ENCODE measurements at regions not wholly inside any gene's neighbourhood (a gene's known extent, or its start where the extent isn't known, plus 50 kb on each side); places are given as distances from the start of the nearest gene placed in this dataset.
A peak's percentile ranks its signal among the peaks of the same experiment; 100 is the strongest.

DNA sequence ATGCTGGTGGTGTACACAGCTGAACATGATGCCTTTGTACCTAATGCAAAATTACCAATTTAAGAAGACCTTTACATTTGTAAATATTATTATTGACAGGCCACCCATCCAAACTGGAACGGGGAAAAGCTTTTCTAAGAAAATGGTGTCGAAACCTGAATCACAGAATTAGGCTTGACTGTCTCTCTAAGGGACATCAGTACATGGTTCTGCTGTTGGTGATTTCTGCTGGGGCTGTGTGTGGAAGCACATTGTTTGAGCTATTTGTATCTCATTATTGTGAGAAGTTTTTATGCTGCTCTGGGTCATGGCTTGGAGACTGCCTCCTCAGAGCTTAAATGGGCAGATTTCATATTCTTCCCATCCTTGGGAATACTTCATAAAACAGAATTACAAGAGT, 420.9 kb upstream of the POU3F3 start:
- DNase-seq, result no peak
- H3K4me3 ChIP-seq (ENCODE audit: control insufficient read depth in 1 of 7, extremely low read depth in 1 of 7, insufficient read depth in 4 of 7, low read depth in 2 of 7, low read length in 6 of 7), result no peak overlapping the region
- no peaks in the 10 kb centered on the region for H3K9me3 ChIP-seq (ENCODE audit: control extremely low read depth in 1 of 5, control insufficient read depth in 4 of 5, insufficient read depth in 2 of 5, low read depth in 1 of 5, low read length in 4 of 5)
- peaks cover 0 to 7% (median 4%) of the 10 kb centered on the region in 4 experiments for H3K4me1 ChIP-seq (ENCODE audit: control extremely low read depth in 1 of 4, control insufficient read depth in 4 of 4, insufficient read depth in 4 of 4, low read length in 3 of 4)
- ChIA-PET POLR2A (no interaction called here), CTCF (no interaction called here)
- H3K27me3 ChIP-seq (replicated peaks in 2 of 5; ENCODE audit: control insufficient read depth in 4 of 5, insufficient read depth in 5 of 5, low read length in 4 of 5), result peaks cover 0 to 12% (median 2%) of the 10 kb centered on the region in 5 experiments
- H3K27ac ChIP-seq (ENCODE audit: insufficient read depth in 1 of 2, low read depth in 1 of 2, low read length in 2 of 2, poor library complexity in 1 of 2, severe bottlenecking in 2 of 2), result no peak overlapping the region
- H3K36me3 ChIP-seq (ENCODE audit: control insufficient read depth in 4 of 4, insufficient read depth in 4 of 4, low read length in 3 of 4), result no peaks in the 10 kb centered on the region
- WGBS (ENCODE audit: insufficient coverage), result 100% methylated on average over 1 of the region's 2 CpGs

DNA sequence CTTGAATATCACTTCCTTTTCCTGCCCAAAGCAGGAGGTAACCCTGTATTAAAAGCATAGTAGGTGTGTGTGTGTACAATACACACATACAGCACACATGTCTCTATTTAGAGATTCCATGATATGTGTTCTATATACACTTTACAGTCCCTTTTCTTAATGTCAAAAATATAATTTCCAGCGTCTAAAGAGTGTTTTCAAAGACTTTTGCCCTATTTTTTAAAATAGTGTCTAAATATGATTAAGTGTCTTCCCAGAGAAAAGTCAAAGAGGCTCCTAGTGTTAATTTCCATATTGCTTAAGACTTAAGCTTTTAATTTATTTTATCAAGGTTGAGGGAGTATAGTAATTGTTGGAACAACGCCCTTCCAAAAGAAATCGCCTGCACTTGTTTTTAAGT, 420.3 kb upstream of the POU3F3 start:
- Histone ChIP-seq H3K9me3 (ENCODE audit: control extremely low read depth in 1 of 5, control insufficient read depth in 4 of 5, insufficient read depth in 2 of 5, low read depth in 1 of 5, low read length in 4 of 5) (no peaks in the 10 kb centered on the region), H3K36me3 (ENCODE audit: control insufficient read depth in 4 of 4, insufficient read depth in 4 of 4, low read length in 3 of 4) (no peaks in the 10 kb centered on the region), H3K4me3 (ENCODE audit: control insufficient read depth in 1 of 7, extremely low read depth in 1 of 7, insufficient read depth in 4 of 7, low read depth in 2 of 7, low read length in 6 of 7) (no peak overlapping the region), H3K4me1 (ENCODE audit: control extremely low read depth in 1 of 4, control insufficient read depth in 4 of 4, insufficient read depth in 4 of 4, low read length in 3 of 4) (peaks cover 0 to 7% (median 4%) of the 10 kb centered on the region in 4 experiments), H3K27me3 (replicated peaks in 2 of 5; ENCODE audit: control insufficient read depth in 4 of 5, insufficient read depth in 5 of 5, low read length in 4 of 5) (peaks cover 0 to 12% (median 2%) of the 10 kb centered on the region in 5 experiments), H3K27ac (ENCODE audit: insufficient read depth in 1 of 2, low read depth in 1 of 2, low read length in 2 of 2, poor library complexity in 1 of 2, severe bottlenecking in 2 of 2) (no peak overlapping the region)
- DNase-seq, result peak in 1 of 3 donors; percentile 7
- ChIA-PET CTCF (no interaction called here), POLR2A (no interaction called here)
- no CpG with 5 or more reads among the region's 3 CpGs for WGBS (ENCODE audit: insufficient coverage)

DNA sequence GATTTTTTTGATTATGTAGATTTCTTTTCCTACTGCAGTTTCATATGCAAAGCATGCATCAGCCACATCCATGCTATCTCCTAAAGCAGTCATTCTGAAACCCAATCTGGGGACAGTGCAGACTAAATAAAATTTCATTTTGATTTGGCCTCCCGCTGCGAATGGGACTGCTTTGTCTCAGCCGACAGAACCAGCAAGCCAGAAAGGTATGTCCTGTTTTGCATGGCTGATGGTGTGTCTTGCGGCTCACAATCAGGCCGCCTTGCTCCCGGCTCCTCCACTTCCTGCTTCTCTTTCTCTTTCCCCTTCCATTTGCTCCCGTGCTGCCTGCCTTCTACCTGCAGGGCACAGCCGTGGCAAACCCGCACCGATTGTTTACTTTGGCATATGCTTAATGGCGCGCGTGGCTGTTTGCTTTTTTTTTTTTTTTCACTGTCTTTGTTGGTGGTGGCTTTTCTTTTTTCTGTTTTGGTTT, 419.6 kb upstream of the POU3F3 start:
- Histone ChIP-seq H3K36me3 (ENCODE audit: control insufficient read depth in 4 of 4, insufficient read depth in 4 of 4, low read length in 3 of 4) (no peaks in the 10 kb centered on the region), H3K4me3 (ENCODE audit: control insufficient read depth in 1 of 7, extremely low read depth in 1 of 7, insufficient read depth in 4 of 7, low read depth in 2 of 7, low read length in 6 of 7) (peak overlapping the region in 5 of 7 experiments; percentile 10 to 59 (median 49)), H3K4me1 (ENCODE audit: control extremely low read depth in 1 of 4, control insufficient read depth in 4 of 4, insufficient read depth in 4 of 4, low read length in 3 of 4) (peaks cover 0 to 7% (median 4%) of the 10 kb centered on the region in 4 experiments), H3K9me3 (ENCODE audit: control extremely low read depth in 1 of 5, control insufficient read depth in 4 of 5, insufficient read depth in 2 of 5, low read depth in 1 of 5, low read length in 4 of 5) (no peaks in the 10 kb centered on the region), H3K27ac (ENCODE audit: insufficient read depth in 1 of 2, low read depth in 1 of 2, low read length in 2 of 2, poor library complexity in 1 of 2, severe bottlenecking in 2 of 2) (no peak overlapping the region), H3K27me3 (replicated peaks in 2 of 5; ENCODE audit: control insufficient read depth in 4 of 5, insufficient read depth in 5 of 5, low read length in 4 of 5) (peaks cover 0 to 12% (median 2%) of the 10 kb centered on the region in 5 experiments)
- WGBS (ENCODE audit: insufficient coverage), result 21% methylated on average over 5 of the region's 13 CpGs
- ChIA-PET CTCF (interaction anchor here (1.3 kb wide), 1 partner anchor 11 kb away, joined by 4 read pairs; no protein-coding TSS in a partner anchor), POLR2A (no interaction called here)
- DNase-seq, result peak in 1 of 3 donors; percentile 3

DNA sequence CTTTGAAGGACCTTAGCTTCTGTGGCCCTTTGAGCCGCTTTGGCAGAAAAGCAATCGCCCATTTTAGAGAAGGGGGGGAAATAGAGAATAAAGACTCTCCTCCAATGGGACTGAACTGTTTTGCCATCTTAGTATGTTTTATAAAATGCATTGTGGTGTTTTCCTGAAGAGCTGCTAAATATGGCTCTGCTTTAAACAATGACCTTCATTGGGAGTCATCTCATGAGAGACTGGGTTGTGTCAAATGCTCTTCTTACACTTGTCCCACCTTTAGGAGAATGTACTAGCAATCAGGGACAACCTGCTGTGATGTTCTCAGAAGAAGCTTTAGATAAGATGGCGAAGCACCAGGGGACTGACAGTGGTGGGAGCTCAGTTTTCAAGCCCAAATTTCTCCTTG, 418.9 kb upstream of the POU3F3 start:
- CTCF ChIA-PET, result interaction anchor here (0.6 to 1.3 kb wide), 3 partner anchors 10 to 415 kb away, joined by 3 to 4 read pairs (median 4); no protein-coding TSS in a partner anchor
- WGBS (ENCODE audit: insufficient coverage), result 96% methylated on average over 3 of the region's 3 CpGs
- Histone ChIP-seq H3K27me3 (replicated peaks in 2 of 5; ENCODE audit: control insufficient read depth in 4 of 5, insufficient read depth in 5 of 5, low read length in 4 of 5) (peaks cover 0 to 12% (median 2%) of the 10 kb centered on the region in 5 experiments), H3K4me1 (ENCODE audit: control extremely low read depth in 1 of 4, control insufficient read depth in 4 of 4, insufficient read depth in 4 of 4, low read length in 3 of 4) (peaks cover 0 to 7% (median 4%) of the 10 kb centered on the region in 4 experiments), H3K27ac (ENCODE audit: insufficient read depth in 1 of 2, low read depth in 1 of 2, low read length in 2 of 2, poor library complexity in 1 of 2, severe bottlenecking in 2 of 2) (no peak overlapping the region), H3K9me3 (ENCODE audit: control extremely low read depth in 1 of 5, control insufficient read depth in 4 of 5, insufficient read depth in 2 of 5, low read depth in 1 of 5, low read length in 4 of 5) (no peaks in the 10 kb centered on the region), H3K36me3 (ENCODE audit: control insufficient read depth in 4 of 4, insufficient read depth in 4 of 4, low read length in 3 of 4) (no peaks in the 10 kb centered on the region), H3K4me3 (ENCODE audit: control insufficient read depth in 1 of 7, extremely low read depth in 1 of 7, insufficient read depth in 4 of 7, low read depth in 2 of 7, low read length in 6 of 7) (no peak overlapping the region)
- POLR2A ChIA-PET, result no interaction called here
- no peak for DNase-seq

DNA sequence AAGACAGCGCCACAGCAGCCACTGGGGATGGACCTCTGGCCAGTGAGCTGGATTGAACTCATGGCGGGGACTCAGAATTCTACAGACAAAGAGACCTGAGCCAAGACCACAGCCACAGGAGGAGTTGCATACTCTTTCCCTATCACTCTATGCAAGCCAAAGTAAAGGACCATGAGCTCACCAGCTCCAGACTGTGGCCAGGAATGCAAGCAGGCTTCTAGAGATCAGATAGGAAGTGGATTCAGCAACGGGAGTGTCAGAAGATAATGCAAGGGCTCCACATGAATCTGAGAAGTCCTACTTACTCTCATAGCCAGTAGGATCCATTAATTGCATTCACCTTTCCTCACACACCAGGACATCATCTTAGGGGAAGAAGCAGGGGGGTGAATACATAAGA, 415.4 kb upstream of the POU3F3 start:
- Histone ChIP-seq H3K27ac (ENCODE audit: insufficient read depth in 1 of 2, low read depth in 1 of 2, low read length in 2 of 2, poor library complexity in 1 of 2, severe bottlenecking in 2 of 2) (no peak overlapping the region), H3K36me3 (ENCODE audit: control insufficient read depth in 4 of 4, insufficient read depth in 4 of 4, low read length in 3 of 4) (no peaks in the 10 kb centered on the region)
- DNase-seq, result no peak

DNA sequence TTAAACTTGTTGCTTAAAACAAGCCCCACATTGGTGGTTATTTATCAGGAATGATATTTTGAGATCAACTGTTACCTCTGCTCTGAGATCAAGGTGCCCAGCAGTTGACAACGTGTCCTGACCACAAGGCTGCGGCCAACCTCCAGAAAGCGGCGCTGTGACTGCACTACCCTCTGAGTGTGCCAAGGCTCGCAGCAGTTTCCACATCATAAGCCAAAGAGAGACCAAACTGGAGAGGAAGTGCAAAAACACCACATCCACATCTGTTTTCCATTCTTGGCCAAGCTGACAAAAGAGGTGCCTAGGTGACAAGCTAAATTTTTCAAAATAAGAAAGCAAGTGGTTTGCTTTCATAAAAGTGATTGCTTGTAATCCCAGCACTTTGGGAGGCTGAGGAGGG, 410.8 kb upstream of the POU3F3 start:
- Histone ChIP-seq H3K9me3 (ENCODE audit: control extremely low read depth in 1 of 5, control insufficient read depth in 4 of 5, insufficient read depth in 2 of 5, low read depth in 1 of 5, low read length in 4 of 5) (no peaks in the 10 kb centered on the region), H3K4me3 (ENCODE audit: control insufficient read depth in 1 of 7, extremely low read depth in 1 of 7, insufficient read depth in 4 of 7, low read depth in 2 of 7, low read length in 6 of 7) (no peak overlapping the region), H3K36me3 (ENCODE audit: control insufficient read depth in 4 of 4, insufficient read depth in 4 of 4, low read length in 3 of 4) (no peaks in the 10 kb centered on the region), H3K27ac (ENCODE audit: insufficient read depth in 1 of 2, low read depth in 1 of 2, low read length in 2 of 2, poor library complexity in 1 of 2, severe bottlenecking in 2 of 2) (no peak overlapping the region), H3K27me3 (replicated peaks in 2 of 5; ENCODE audit: control insufficient read depth in 4 of 5, insufficient read depth in 5 of 5, low read length in 4 of 5) (no peaks in the 10 kb centered on the region), H3K4me1 (ENCODE audit: control extremely low read depth in 1 of 4, control insufficient read depth in 4 of 4, insufficient read depth in 4 of 4, low read length in 3 of 4) (peaks cover 0 to 6% (median under 1%) of the 10 kb centered on the region in 4 experiments)
- peak; percentile 64 to 90 (median 87) for DNase-seq
- ChIA-PET CTCF (interaction anchor here (0.7 to 5.8 kb wide), 4 partner anchors 11 to 405 kb away, joined by 3 to 46 read pairs (median 6); no protein-coding TSS in a partner anchor), POLR2A (no interaction called here)
- WGBS (ENCODE audit: insufficient coverage), result 0% methylated on average over 4 of the region's 5 CpGs

More for the DNA sequence above, 415.4 kb upstream of the POU3F3 start:
- 92% methylated on average over 2 of the region's 3 CpGs for WGBS (ENCODE audit: insufficient coverage)
- ChIA-PET CTCF (interaction anchor here (0.8 to 1.4 kb wide), 3 partner anchors 9 to 409 kb away, joined by 3 to 5 read pairs (median 3); no protein-coding TSS in a partner anchor), POLR2A (no interaction called here)
- Histone ChIP-seq H3K4me3 (ENCODE audit: control insufficient read depth in 1 of 7, extremely low read depth in 1 of 7, insufficient read depth in 4 of 7, low read depth in 2 of 7, low read length in 6 of 7) (no peak overlapping the region), H3K9me3 (ENCODE audit: control extremely low read depth in 1 of 5, control insufficient read depth in 4 of 5, insufficient read depth in 2 of 5, low read depth in 1 of 5, low read length in 4 of 5) (no peaks in the 10 kb centered on the region), H3K27me3 (replicated peaks in 2 of 5; ENCODE audit: control insufficient read depth in 4 of 5, insufficient read depth in 5 of 5, low read length in 4 of 5) (peaks cover 0 to 10% (median 0%) of the 10 kb centered on the region in 5 experiments), H3K4me1 (ENCODE audit: control extremely low read depth in 1 of 4, control insufficient read depth in 4 of 4, insufficient read depth in 4 of 4, low read length in 3 of 4) (peaks cover 0 to 7% (median 4%) of the 10 kb centered on the region in 4 experiments)

DNA sequence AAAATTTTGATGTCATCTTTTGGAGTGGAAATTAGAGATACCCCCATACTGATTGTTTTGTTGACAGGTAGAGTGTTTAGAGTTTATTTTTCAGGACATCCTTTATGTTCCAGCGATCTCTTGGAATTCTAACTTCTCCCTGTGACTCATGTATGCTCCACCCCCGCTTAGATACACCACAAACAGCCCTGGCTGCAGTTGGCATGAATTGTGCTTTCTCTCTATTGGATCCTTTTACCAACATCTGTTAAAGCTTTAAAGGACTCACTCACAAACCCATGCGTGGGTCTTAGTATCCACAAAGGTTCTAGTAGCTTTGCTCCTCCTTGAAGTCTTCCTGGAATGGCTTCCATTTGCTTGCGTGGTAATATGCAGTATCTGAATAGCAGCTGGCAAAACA, 409.5 kb upstream of the POU3F3 start:
- H3K27me3 ChIP-seq (replicated peaks in 2 of 5; ENCODE audit: control insufficient read depth in 4 of 5, insufficient read depth in 5 of 5, low read length in 4 of 5), result no peaks in the 10 kb centered on the region
- H3K27ac ChIP-seq (ENCODE audit: insufficient read depth in 1 of 2, low read depth in 1 of 2, low read length in 2 of 2, poor library complexity in 1 of 2, severe bottlenecking in 2 of 2), result no peak overlapping the region
- POLR2A ChIA-PET, result no interaction called here
- CTCF ChIA-PET, result interaction anchor here (1.0 to 5.8 kb wide), 4 partner anchors 10 to 404 kb away, joined by 3 to 46 read pairs (median 4); no protein-coding TSS in a partner anchor
- H3K9me3 ChIP-seq (ENCODE audit: control extremely low read depth in 1 of 5, control insufficient read depth in 4 of 5, insufficient read depth in 2 of 5, low read depth in 1 of 5, low read length in 4 of 5), result no peaks in the 10 kb centered on the region
- H3K4me3 ChIP-seq (ENCODE audit: control insufficient read depth in 1 of 7, extremely low read depth in 1 of 7, insufficient read depth in 4 of 7, low read depth in 2 of 7, low read length in 6 of 7), result no peak overlapping the region
- WGBS (ENCODE audit: insufficient coverage), result 93% methylated on average over 4 of the region's 4 CpGs
- peak in 1 of 3 donors; percentile 10 for DNase-seq
- H3K4me1 ChIP-seq (ENCODE audit: control extremely low read depth in 1 of 4, control insufficient read depth in 4 of 4, insufficient read depth in 4 of 4, low read length in 3 of 4), result peaks cover 0 to 13% (median 1%) of the 10 kb centered on the region in 4 experiments
- no peaks in the 10 kb centered on the region for H3K36me3 ChIP-seq (ENCODE audit: control insufficient read depth in 4 of 4, insufficient read depth in 4 of 4, low read length in 3 of 4)

Data from common myeloid progenitor, CD34-positive (primary cell).